GM23338 (cell line): ENCODE measurements at regions not wholly inside any gene's neighbourhood (a gene's known extent, or its start where the extent isn't known, plus 50 kb on each side); places are given as distances from the start of the nearest gene placed in this dataset.

Experiments used
- CTCF ChIP-seq, 2 experiments: fragments of 200-600 bp in 1 of 2; sonication (generic) in 1 of 2; conservative IDR thresholded peaks; 2 replicates each; pipeline versions ENCODE4 v1.5.1 to v1.6.1; 2016 to 2017; ENCODE audit warnings: antibody characterized with exemption in 2 of 2, low read depth in 2 of 2, mild to moderate bottlenecking in 2 of 2, moderate library complexity in 1 of 2
- EZH2 ChIP-seq: fragments of 200-600 bp; sonication (generic); IDR thresholded peaks from one replicate; pipeline ENCODE4 v1.8.0; 2017; ENCODE audit warnings: antibody characterized with exemption, mild to moderate bottlenecking, low read depth; ENCODE audit not compliant: unreplicated experiment
- NANOG ChIP-seq: IDR thresholded peaks from 2 replicates; pipeline ENCODE4 v1.6.1; 2016; ENCODE audit warnings: antibody characterized with exemption, borderline replicate concordance
- POLR2AphosphoS5 ChIP-seq: IDR thresholded peaks from 2 replicates; pipeline ENCODE4 v1.6.1; 2016; ENCODE audit warnings: antibody characterized with exemption, low read depth
- REST ChIP-seq: IDR thresholded peaks from one replicate; pipeline ENCODE4 v1.6.1; 2018; ENCODE audit warnings: antibody characterized with exemption; ENCODE audit not compliant: unreplicated experiment
- ZNF114 ChIP-seq: fragments of 250-450 bp; sonication (Bioruptor Pico); IDR thresholded peaks from 2 replicates; pipeline ENCODE4 v1.5.0; 2020; ENCODE audit warnings: mild to moderate bottlenecking, moderate library complexity

- TF ChIP-seq POLR2AphosphoS5 (no peak), NANOG (no peak), EZH2 (no peak), CTCF (conservative IDR thresholded peaks at IDR 0.05; ENCODE audit: low read depth in 2 of 2) (no peak), REST (no peak), ZNF114 (CRISPR knock-in tag) (no peak)
These were observed 296.1 kb upstream of the RASGRP1 start for GRCh38 chr15:38860674-38861073.
